ENCODE measurements at regions not wholly inside any gene's neighbourhood (a gene's known extent, or its start where the extent isn't known, plus 50 kb on each side); places are given as distances from the start of the nearest gene placed in this dataset.
"Not testable (repeated sequence)": the region's sequence is repeated elsewhere in the genome, so short reads cannot be mapped to it uniquely, and the experiment has no call there.

- not testable (repeated sequence) for H3K4me1 ChIP-seq; H3K9me3 ChIP-seq; DNase-seq (ENCODE audit: low spot score in 2 of 2); H3K4me3 ChIP-seq; H3K27me3 ChIP-seq; H3K27ac ChIP-seq; H3K36me3 ChIP-seq
- WGBS, 2 donors = 92 to 98% methylated on average over 7 of the region's 7 CpGs
Measured at GRCh38 chr2:101645886-101646285, 51.6 kb upstream of the MAP4K4 start.

- DNase-seq (ENCODE audit: low spot score in 2 of 2) = no peak
- H3K27ac ChIP-seq = no peak overlapping the region
- no peak overlapping the region for H3K4me3 ChIP-seq
- TF ChIP-seq EP300 (IDR thresholded peaks at IDR 0.05) = no peak
- TF ChIP-seq CTCF (IDR thresholded peaks at IDR 0.05) = no peak
- TF ChIP-seq POLR2A (IDR thresholded peaks at IDR 0.05) = no peak
- 69 to 79% methylated on average over 1 of the region's 1 CpG for WGBS, 2 donors
- no peaks in the 10 kb centered on the region for H3K4me1 ChIP-seq
- H3K36me3 ChIP-seq = no peaks in the 10 kb centered on the region
- H3K9me3 ChIP-seq = no peaks in the 10 kb centered on the region
- H3K27me3 ChIP-seq = no peaks in the 10 kb centered on the region
Measured at GRCh38 chr2:101644842-101645383, 52.6 kb upstream of the MAP4K4 start.

- no peaks in the 10 kb centered on the region for H3K4me1 ChIP-seq
- H3K4me3 ChIP-seq = no peak overlapping the region
- 91 to 100% methylated on average over 1 of the region's 1 CpG for WGBS, 2 donors
- H3K9me3 ChIP-seq = no peaks in the 10 kb centered on the region
- no peaks in the 10 kb centered on the region for H3K27me3 ChIP-seq
- no peaks in the 10 kb centered on the region for H3K36me3 ChIP-seq
- no peak for DNase-seq (ENCODE audit: low spot score in 2 of 2)
- H3K27ac ChIP-seq = no peak overlapping the region
- TF ChIP-seq CTCF (IDR thresholded peaks at IDR 0.05) (no peak), EP300 (IDR thresholded peaks at IDR 0.05) (no peak), POLR2A (IDR thresholded peaks at IDR 0.05) (no peak)
Measured at GRCh38 chr2:101643004-101643524, 54.4 kb upstream of the MAP4K4 start.

GRCh38 chr2:101638817-101639605 lies 58.5 kb upstream of the MAP4K4 start:
- Histone ChIP-seq H3K36me3 (no peaks in the 10 kb centered on the region), H3K27me3 (no peaks in the 10 kb centered on the region), H3K4me1 (no peaks in the 10 kb centered on the region), H3K9me3 (no peaks in the 10 kb centered on the region), H3K27ac (no peak overlapping the region), H3K4me3 (no peak overlapping the region)
- TF ChIP-seq POLR2A (IDR thresholded peaks at IDR 0.05) (no peak), CTCF (IDR thresholded peaks at IDR 0.05) (no peak), EP300 (IDR thresholded peaks at IDR 0.05) (no peak)
- 92 to 95% methylated on average over 17 of the region's 17 CpGs for WGBS, 2 donors
- DNase-seq (ENCODE audit: low spot score in 2 of 2) = no peak

- Histone ChIP-seq H3K27me3 (no peaks in the 10 kb centered on the region), H3K4me1 (no peaks in the 10 kb centered on the region), H3K9me3 (no peaks in the 10 kb centered on the region), H3K27ac (no peak overlapping the region), H3K36me3 (no peaks in the 10 kb centered on the region), H3K4me3 (no peak overlapping the region)
- no peak for DNase-seq (ENCODE audit: low spot score in 2 of 2)
- 49 to 52% methylated on average over 12 of the region's 12 CpGs for WGBS, 2 donors
- TF ChIP-seq CTCF (IDR thresholded peaks at IDR 0.05) (no peak), EP300 (IDR thresholded peaks at IDR 0.05) (no peak), POLR2A (IDR thresholded peaks at IDR 0.05) (no peak)
Measured at GRCh38 chr2:101638181-101638711, 59.3 kb upstream of the MAP4K4 start.
